Ovary (tissue), 7 donors: ENCODE measurements at regions not wholly inside any gene's neighbourhood (a gene's known extent, or its start where the extent isn't known, plus 50 kb on each side); places are given as distances from the start of the nearest gene placed in this dataset.

Experiments used
- DNase-seq, 5 donors: peaks; one replicate each; pipeline ENCODE4 v3.0.0-alpha.2; 2019 to 2020
- H3K27ac ChIP-seq, 2 donors: fragments of 200-600 bp; one replicate each; pipeline versions ENCODE4 v1.5.1 to v1.8.0; 2019 to 2022
- H3K27me3 ChIP-seq: fragments of 200-600 bp; one replicate; pipeline ENCODE4 v1.8.0; 2022
- H3K36me3 ChIP-seq: fragments of 200-600 bp; sonication (generic); one replicate; pipeline ENCODE4 v1.5.1; 2019
- H3K4me1 ChIP-seq: one replicate; pipeline ENCODE4 v1.8.1; 2013; ENCODE audit warnings: mild to moderate bottlenecking, moderate library complexity; ENCODE audit not compliant: insufficient read depth
- H3K4me3 ChIP-seq: fragments of 200-600 bp; sonication (generic); one replicate; pipeline ENCODE4 v1.5.1; 2017
- H3K9me3 ChIP-seq, 2 donors: fragments of 200-600 bp in 1 of 2; sonication (generic) in 1 of 2; one replicate each; pipeline versions ENCODE4 v1.5.1 to v1.8.1; 2013 to 2019; ENCODE audit warnings: mild to moderate bottlenecking in 1 of 2, moderate library complexity in 1 of 2
- EP300 ChIP-seq: sonication (generic); formaldehyde crosslinking; IDR thresholded peaks from one replicate; pipeline ENCODE4 v1.6.1; 2017; ENCODE audit warnings: antibody characterized with exemption
- POLR2A ChIP-seq: fragments of 450-650 bp; IDR thresholded peaks from one replicate; pipeline ENCODE4 v1.6.1; 2017; ENCODE audit warnings: antibody characterized with exemption, mild to moderate bottlenecking, moderate library complexity
- WGBS, 3 donors: extraction: QIAGEN DNeasy Blood & Tissue Kit in 1 of 3; methylation state at CpG; one replicate each; pipeline versions ENCODE4 v1.1.5 to v1.1.7; 2013 to 2017; 5-methylcytosine and 5-hydroxymethylcytosine counted together
- intact Hi-C, 4 donors: fragments of 100-400 bp; cut with DNase I; formaldehyde crosslinking; loops; one replicate each; pipeline versions ENCODE4 v1.11.0 to v1.15.1; 2022 to 2023
- TF ChIP-seq, protein P1 (sequence below), 3 donors: fragments of 450-650 bp in 2 of 3; fragments of 200-600 bp in 1 of 3; IDR thresholded peaks; one replicate each; pipeline versions ENCODE4 v1.5.1 to v1.8.0; 2016 to 2022; ENCODE audit warnings: antibody characterized with exemption in 3 of 3, mild to moderate bottlenecking in 1 of 3
- donor health status: DM: no; HTN: no; CAD: no; lungs with moderate emphysema.
- donor health status: DM: no; HTN: no; CAD: no.
- donor health status: Bipolar disorder and iron deficiency.
- donor health status: DM: no; HTN: no; CAD: no.
- donor health status: DM: yes; HTN: yes; CAD: no.

DNA sequence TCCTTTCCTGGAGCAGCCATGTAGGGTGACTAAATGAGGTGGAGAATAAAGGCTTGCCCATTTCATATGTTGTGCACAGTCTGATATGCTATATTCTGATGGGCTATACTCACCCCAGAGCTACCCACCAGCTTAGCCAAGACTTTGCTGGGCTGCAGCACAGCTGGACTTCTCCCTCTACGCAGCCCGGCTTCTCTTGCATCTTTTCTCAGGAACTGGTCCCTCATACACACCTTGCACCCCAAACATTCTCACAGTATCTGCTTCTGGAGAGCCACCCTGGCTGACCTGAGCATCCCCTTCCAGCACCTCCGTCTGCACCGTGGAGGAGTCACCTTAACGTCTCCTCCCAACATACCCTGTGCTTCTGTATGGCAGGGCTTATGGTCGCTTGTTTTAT lies 150.8 kb upstream of the PMEPA1 start:
- no peak for DNase-seq
- intact Hi-C loops: no loop called here

DNA sequence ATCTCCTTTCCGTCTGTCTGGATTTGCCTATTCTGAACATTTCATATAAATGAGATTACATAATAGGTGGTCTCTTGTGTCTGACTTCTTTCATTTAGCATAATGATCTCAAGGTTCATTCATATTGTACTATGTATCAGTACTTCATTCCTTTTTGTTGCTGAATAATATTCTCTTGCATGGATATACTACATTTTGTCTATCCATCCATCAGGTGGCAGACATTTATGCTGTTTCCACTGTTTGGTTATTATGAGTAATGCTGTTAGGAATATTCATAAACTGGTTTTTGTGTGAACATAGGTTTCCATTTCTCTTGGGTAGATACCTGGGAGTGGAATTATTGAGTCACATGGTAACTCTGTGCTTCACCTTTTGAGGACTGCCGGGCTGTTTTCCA lies 148.2 kb upstream of the PMEPA1 start:
- Histone ChIP-seq H3K36me3 (no peaks in the 10 kb centered on the region), H3K4me3 (no peak overlapping the region), H3K27ac (no peak overlapping the region), H3K27me3 (no peaks in the 10 kb centered on the region), H3K4me1 (no peaks in the 10 kb centered on the region), H3K9me3 (no peaks in the 10 kb centered on the region)
- TF ChIP-seq EP300 (no peak), POLR2A (no peak)
- TF ChIP-seq, protein P1, sequence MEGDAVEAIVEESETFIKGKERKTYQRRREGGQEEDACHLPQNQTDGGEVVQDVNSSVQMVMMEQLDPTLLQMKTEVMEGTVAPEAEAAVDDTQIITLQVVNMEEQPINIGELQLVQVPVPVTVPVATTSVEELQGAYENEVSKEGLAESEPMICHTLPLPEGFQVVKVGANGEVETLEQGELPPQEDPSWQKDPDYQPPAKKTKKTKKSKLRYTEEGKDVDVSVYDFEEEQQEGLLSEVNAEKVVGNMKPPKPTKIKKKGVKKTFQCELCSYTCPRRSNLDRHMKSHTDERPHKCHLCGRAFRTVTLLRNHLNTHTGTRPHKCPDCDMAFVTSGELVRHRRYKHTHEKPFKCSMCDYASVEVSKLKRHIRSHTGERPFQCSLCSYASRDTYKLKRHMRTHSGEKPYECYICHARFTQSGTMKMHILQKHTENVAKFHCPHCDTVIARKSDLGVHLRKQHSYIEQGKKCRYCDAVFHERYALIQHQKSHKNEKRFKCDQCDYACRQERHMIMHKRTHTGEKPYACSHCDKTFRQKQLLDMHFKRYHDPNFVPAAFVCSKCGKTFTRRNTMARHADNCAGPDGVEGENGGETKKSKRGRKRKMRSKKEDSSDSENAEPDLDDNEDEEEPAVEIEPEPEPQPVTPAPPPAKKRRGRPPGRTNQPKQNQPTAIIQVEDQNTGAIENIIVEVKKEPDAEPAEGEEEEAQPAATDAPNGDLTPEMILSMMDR (IDR thresholded peaks at IDR 0.05): no peak
- DNase-seq: no peak
- intact Hi-C loops: no loop called here
- WGBS, 3 donors: 92 to 95% (median 95%) methylated on average over 2 of the region's 2 CpGs

More for the DNA sequence above, 150.8 kb upstream of the PMEPA1 start:
- WGBS, 3 donors: 81 to 88% (median 81%) methylated on average over 6 of the region's 6 CpGs
- TF ChIP-seq EP300: no peak
- TF ChIP-seq, protein P1 (IDR thresholded peaks at IDR 0.05): no peak
- Histone ChIP-seq H3K4me3 (no peak overlapping the region), H3K4me1 (no peaks in the 10 kb centered on the region), H3K27ac (no peak overlapping the region), H3K9me3 (no peaks in the 10 kb centered on the region), H3K36me3 (no peaks in the 10 kb centered on the region), H3K27me3 (no peaks in the 10 kb centered on the region)

GRCh38 chr20:57857118-57857517 lies 147.3 kb upstream of the PMEPA1 start:
- H3K9me3 ChIP-seq: no peaks in the 10 kb centered on the region
- no peak overlapping the region for H3K27ac ChIP-seq
- intact Hi-C loops: no loop called here
- DNase-seq: no peak
- H3K27me3 ChIP-seq: no peaks in the 10 kb centered on the region
- no peaks in the 10 kb centered on the region for H3K36me3 ChIP-seq
- no peak for TF ChIP-seq POLR2A
- TF ChIP-seq EP300: no peak
- TF ChIP-seq, protein P1 (IDR thresholded peaks at IDR 0.05): no peak
- 94 to 98% (median 98%) methylated on average over 2 of the region's 2 CpGs for WGBS, 3 donors
- H3K4me1 ChIP-seq: no peaks in the 10 kb centered on the region
- no peak overlapping the region for H3K4me3 ChIP-seq

DNA sequence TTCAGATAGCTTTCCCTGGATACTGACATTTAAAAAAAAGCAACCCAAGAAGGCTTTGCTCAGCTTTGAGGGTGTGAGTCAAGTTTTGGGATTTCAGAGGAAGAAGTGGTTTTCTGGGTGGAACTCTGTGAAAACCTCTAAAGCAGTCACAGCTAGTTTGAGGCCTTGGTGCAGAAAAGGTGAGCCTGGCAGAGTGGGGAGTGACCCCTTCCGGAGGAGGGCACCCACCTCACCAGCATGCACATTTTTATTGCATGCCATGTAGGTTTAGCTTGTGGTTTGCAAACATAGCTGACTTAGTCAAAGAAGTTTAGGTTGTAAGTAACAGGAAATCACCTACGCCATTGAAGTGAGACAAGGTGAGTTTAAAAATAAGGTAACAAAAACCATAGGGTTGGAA lies 146.8 kb upstream of the PMEPA1 start:
- WGBS, 3 donors: 94 to 96% (median 94%) methylated on average over 2 of the region's 2 CpGs
- TF ChIP-seq POLR2A: no peak
- TF ChIP-seq, protein P1 (IDR thresholded peaks at IDR 0.05): no peak
- TF ChIP-seq EP300: no peak
- DNase-seq: no peak

More for the DNA sequence above, 146.8 kb upstream of the PMEPA1 start:
- no peaks in the 10 kb centered on the region for H3K36me3 ChIP-seq
- no peaks in the 10 kb centered on the region for H3K9me3 ChIP-seq
- intact Hi-C loops: no loop called here
- H3K4me1 ChIP-seq: no peaks in the 10 kb centered on the region
- no peak overlapping the region for H3K27ac ChIP-seq
- no peaks in the 10 kb centered on the region for H3K27me3 ChIP-seq
- H3K4me3 ChIP-seq: no peak overlapping the region
